LNCaP clone FGC (cell line): ENCODE measurements at regions not wholly inside any gene's neighbourhood (a gene's known extent, or its start where the extent isn't known, plus 50 kb on each side); places are given as distances from the start of the nearest gene placed in this dataset.

Experiments used
- DNase-seq: peaks from one replicate; pipeline ENCODE4 v3.0.0-alpha.2; 2011; ENCODE audit warnings: low read depth
- H3K4me3 ChIP-seq: 2 replicates; pipeline ENCODE4 v1.5.1; 2011; ENCODE audit warnings: mild to moderate bottlenecking, low read depth, low read length, control low read depth
- CTCF ChIP-seq: IDR thresholded peaks from 2 replicates; pipeline ENCODE4 v1.5.1; 2012; ENCODE audit warnings: mild to moderate bottlenecking; ENCODE audit not compliant: control insufficient read depth, insufficient read depth; ENCODE audit errors: extremely low read depth

GRCh38 chr13:68359105-68359504 is 1129.0 kb upstream of the PCDH9 start:
- TF ChIP-seq CTCF = no peak
- H3K4me3 ChIP-seq = no peak overlapping the region
- DNase-seq = no peak

- no peak for TF ChIP-seq CTCF
- DNase-seq = no peak
- no peak overlapping the region for H3K4me3 ChIP-seq
Observed at GRCh38 chr13:68358294-68358705, 1128.2 kb upstream of the PCDH9 start.

GRCh38 chr13:68350554-68350953 is 1120.4 kb upstream of the PCDH9 start:
- TF ChIP-seq CTCF = no peak
- no peak overlapping the region for H3K4me3 ChIP-seq
- no peak for DNase-seq

- H3K4me3 ChIP-seq = no peak overlapping the region
- no peak for DNase-seq
- TF ChIP-seq CTCF = no peak
Observed at GRCh38 chr13:68347220-68347619, 1117.1 kb upstream of the PCDH9 start.

GRCh38 chr13:68345963-68346531 is 1115.9 kb upstream of the PCDH9 start:
- H3K4me3 ChIP-seq = no peak overlapping the region
- DNase-seq = peak; percentile 11
- no peak for TF ChIP-seq CTCF

- TF ChIP-seq CTCF = no peak
- H3K4me3 ChIP-seq = no peak overlapping the region
- DNase-seq = no peak
Observed at GRCh38 chr13:68323124-68323523, 1093.0 kb upstream of the PCDH9 start.

GRCh38 chr13:68319384-68319783 is 1089.2 kb upstream of the PCDH9 start:
- no peak for TF ChIP-seq CTCF
- H3K4me3 ChIP-seq = no peak overlapping the region
- DNase-seq = no peak
